Renal cortical epithelial cell (primary cell): ENCODE measurements at regions not wholly inside any gene's neighbourhood (a gene's known extent, or its start where the extent isn't known, plus 50 kb on each side); places are given as distances from the start of the nearest gene placed in this dataset.
"Not testable (repeated sequence)": the region's sequence is repeated elsewhere in the genome, so short reads cannot be mapped to it uniquely, and the experiment has no call there.

ENCODE experiments used
- DNase-seq: peaks from one replicate; pipeline ENCODE4 v3.0.0-alpha.2; 2011; ENCODE audit warnings: low read depth

DNA sequence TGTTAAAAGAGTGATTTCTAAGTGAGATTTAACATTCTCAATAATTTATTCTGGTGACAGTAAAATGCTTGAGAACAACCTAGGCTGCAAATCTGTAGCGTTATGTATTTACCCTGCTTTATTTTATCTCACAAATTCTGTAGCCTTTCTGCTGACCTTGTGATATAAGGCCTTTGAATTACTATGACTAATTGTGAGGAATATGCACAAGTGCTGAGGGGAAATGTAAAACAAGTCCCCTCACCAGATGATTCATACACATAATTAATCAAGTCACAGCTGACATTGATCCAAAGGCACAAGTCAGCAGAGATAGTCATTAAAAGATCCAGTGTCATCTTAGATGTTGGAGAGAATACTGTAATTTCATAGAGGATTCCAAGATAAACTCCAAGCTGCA lies 992.7 kb upstream of the USP15 start:
- DNase-seq: no peak

- DNase-seq: no peak
Observed at GRCh38 chr12:61272441-61272840, 987.8 kb upstream of the USP15 start.

DNA sequence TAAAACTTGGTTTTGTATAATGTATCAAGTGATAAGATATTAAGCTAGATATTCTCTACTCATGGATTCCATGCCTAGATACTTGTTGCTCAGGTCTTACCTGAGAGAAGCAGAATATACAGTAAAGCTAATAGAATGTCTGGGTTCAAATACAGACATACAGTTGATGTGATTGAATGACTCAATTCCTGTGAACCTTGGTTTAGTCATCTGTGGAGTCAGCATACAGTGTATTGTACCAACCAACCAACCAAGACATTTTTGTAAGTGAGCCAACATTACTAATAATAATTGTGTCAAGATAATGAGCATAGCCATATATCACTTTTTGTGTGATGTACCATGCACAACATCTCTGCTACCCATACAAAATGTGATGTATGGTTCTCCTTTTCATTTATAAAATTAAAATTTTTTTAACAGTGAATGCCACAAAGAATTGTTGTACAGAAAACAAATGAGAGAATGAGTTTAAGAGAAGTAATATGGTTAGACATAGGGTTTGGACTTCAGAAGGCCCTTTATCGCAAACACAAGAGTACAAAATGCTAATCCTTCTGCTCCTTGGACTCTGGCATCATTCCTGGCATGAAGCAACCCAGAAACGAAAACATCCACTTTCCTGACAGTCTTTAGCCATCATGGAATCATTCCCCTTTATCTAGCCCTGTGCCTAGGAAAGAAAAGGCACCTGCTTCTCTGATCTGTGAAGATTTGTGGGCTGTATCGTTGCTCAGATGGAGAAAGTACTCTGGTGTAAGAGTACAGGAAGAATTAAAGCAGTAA lies 977.2 kb upstream of the USP15 start:
- peak; percentile 10 for DNase-seq

GRCh38 chr12:61290473-61290872 lies 969.7 kb upstream of the USP15 start:
- DNase-seq: no peak

- DNase-seq: no peak
Observed at GRCh38 chr12:61291647-61292046, 968.6 kb upstream of the USP15 start.

- DNase-seq: not testable (repeated sequence)
Observed at GRCh38 chr12:61294011-61294410, 966.2 kb upstream of the USP15 start.

DNA sequence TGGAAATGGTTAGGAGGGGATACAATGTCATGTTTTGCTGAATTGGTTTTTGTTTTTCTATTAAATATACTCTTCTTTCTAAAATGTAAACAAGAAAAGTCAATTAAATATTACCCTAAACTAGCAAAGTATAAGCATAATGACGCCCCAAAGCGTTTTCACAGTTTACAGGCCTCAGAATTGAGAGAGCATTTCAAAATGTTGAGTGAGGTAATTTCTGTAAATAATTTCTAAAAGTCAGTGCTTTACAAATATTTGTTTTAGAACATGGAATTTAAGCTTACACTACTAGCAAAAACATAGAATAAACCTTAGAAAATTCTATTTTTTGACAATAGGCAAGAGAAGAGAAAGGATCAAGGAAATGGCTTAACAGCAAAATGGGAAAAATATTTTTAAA lies 958.4 kb upstream of the USP15 start:
- no peak for DNase-seq

GRCh38 chr12:61302282-61302681 lies 957.9 kb upstream of the USP15 start:
- no peak for DNase-seq

GRCh38 chr12:61308220-61308619 lies 952.0 kb upstream of the USP15 start:
- DNase-seq: no peak

DNA sequence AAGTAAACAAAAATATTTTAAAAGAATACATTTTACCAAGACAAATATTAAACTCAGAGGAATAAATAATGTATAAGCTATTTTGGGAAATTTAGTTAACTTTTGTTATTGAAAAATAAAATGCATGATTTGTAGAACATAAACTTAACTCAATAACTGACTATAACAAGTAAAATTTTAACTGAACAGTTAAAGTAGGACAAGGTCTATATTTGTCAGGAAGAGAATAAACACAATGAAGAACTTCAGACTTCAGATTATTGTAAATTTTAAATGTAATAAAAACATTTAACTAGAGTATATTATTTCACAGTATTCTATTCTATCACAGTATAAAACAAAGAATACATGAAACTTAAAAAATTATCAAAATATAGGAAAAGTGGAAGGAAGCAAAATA lies 948.8 kb upstream of the USP15 start:
- DNase-seq: no peak

- DNase-seq: no peak
Observed at GRCh38 chr12:61348871-61349270, 911.3 kb upstream of the USP15 start.

GRCh38 chr12:61355105-61355504 lies 905.1 kb upstream of the USP15 start:
- no peak for DNase-seq

DNA sequence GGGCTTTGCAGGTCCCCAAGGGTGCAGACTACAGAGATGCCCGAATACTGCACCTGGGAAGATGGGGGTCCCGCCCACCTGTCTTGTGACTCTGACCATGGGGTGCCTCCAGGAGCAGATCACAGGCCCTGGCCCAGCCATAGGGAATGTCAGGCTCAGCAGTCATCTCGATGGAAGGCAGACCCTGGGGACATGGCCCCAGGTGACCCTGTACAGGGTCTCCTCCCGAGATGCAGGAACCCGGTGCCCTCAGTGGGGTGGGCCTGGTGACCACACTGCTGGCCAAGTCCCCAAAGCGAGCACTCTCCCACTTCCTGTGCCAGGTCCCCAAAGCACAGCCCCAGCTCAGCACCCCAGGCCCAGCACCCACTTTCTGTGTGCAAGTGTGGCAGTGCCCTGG lies 903.7 kb upstream of the USP15 start:
- no peak for DNase-seq

DNA sequence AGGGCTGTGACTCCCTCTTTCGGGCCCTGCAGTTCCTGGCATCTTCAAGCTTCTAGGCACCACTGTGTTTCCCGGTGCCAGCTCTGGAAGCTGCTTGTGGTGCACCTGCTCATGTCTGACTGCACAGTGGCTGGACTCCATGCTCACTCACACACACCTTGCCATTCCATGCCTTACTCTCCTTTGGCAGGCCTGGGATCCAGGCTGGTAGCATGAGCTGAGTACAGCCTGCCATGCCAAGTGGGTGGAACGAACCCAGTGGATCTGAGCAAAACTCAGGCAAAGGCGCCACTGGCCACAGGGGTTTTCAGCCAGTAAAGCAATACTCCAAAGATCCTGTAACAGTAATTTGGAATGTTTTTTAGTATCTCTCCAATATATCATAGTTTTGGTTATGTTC lies 902.7 kb upstream of the USP15 start:
- no peak for DNase-seq

DNA sequence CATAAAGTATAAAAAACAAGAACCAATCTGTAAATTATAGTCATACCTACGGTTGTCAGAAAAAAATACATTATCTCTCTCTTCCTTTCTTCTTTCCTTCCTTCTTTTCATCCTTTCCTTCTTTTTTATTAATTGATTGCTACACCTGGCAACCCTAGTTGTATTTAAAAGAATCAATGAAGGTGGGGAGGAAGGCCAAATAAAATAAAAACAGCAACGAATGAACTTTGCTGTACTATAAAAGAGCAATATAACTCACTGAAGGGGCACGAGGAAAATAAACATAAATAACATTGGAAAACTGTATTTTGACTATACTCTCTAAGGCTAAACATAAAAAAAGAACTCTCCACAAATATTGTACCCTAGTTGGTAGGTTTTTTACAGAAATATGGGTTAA lies 898.2 kb upstream of the USP15 start:
- no peak for DNase-seq

GRCh38 chr12:61365001-61365400 lies 895.2 kb upstream of the USP15 start:
- DNase-seq: no peak

DNA sequence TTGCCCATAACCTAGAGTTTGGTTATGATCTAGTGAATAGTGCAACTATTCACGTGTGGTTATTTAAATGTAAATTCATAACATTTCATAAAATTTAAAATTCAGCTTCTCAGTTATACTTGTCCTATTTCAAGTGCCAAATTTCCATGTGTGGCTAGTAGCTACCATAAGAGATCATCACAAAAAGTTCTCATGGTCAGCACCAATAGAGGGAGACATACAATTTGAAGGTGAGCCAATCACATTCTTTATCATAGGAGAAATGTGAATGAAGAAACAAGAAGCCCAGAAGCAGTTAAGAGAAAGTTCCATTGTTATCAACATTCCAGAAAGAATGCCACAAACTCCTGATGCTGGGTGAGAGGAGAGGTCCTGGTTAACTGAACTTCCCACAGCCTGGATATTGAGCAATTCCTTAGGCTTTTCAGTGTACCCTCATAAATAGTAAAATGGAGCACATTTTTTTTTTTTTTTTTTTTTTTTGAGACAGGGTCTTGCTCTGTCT lies 892.9 kb upstream of the USP15 start:
- DNase-seq: no peak

GRCh38 chr12:61369241-61369910 lies 890.8 kb upstream of the USP15 start:
- no peak for DNase-seq

GRCh38 chr12:61384511-61384910 lies 875.7 kb upstream of the USP15 start:
- no peak for DNase-seq

DNA sequence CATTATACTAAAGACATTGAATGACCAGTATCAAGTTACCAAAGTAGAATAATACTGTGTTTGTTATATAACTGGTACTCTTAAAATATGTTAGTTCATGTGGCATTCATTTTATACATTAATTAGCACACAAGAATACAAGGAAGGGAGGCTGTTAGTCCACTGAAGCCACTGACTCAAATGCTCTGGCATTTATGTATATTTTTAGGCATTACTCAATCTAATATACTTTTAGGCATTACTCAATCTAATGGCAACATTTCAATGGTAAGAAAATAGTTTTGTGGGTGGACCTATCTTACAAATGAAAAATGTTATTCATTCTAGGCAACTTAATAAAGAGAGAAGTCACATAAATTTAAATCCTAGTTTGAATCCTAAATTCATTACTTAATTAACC lies 874.4 kb upstream of the USP15 start:
- no peak for DNase-seq

DNA sequence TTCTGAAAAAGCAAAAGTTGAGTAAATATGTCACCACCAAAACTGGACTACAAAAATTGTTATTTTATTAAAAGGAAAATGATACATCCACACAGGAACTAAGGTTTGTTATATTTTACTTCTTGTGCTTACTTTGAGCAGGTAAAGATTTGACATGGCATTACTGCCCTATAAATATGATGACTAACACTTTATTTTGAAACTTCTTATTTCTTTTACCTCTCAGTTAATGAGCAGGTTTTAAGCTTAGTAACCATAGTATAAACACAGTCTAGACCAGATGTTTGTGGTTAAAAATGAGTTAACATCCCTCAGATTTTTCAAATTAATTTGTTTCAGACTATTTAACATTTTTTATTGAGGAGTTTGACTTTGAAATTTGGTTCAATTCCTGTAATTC lies 862.5 kb upstream of the USP15 start:
- no peak for DNase-seq

DNA sequence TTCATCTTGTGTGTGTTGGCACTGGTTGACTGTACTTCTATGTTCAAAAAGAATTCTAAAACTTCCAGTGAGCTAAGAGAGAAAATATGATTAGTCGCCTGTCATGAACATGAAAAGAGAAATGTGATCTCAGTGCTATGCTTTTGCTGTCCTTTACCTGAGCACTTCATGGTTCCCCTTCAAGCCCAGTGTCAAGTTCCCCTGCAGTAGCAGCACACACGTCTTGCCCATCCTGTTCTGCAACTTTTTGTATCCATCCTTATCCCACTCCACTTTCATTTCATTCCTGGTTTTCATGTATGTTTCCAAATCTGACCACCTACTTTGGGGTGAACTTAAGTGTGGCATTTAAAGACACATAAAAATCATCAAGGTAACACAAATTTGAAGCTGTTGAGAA lies 848.0 kb upstream of the USP15 start:
- DNase-seq: no peak

DNA sequence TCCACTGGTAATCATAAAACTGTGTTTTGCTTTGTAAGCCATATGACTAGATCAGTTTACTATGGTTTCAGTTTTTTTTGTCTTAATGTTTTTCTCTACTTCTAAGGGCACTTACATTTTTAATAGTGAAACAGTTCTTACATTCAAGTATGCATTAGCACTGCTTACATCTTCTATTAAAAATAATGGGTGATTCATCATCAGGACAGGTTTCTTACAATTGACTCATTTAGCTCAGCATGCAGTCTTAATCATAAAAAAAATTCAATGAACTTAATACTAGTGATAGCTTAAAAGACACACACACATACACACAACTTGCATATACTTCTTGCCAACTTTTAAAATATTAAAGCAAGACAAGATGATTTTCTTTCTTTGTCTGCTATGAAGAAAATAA lies 845.7 kb upstream of the USP15 start:
- DNase-seq: no peak

GRCh38 chr12:61422786-61423185 lies 837.4 kb upstream of the USP15 start:
- no peak for DNase-seq
